Gastroesophageal sphincter (tissue), 3 donors: ENCODE measurements at regions not wholly inside any gene's neighbourhood (a gene's known extent, or its start where the extent isn't known, plus 50 kb on each side); places are given as distances from the start of the nearest gene placed in this dataset.

ENCODE experiments used
- EP300 ChIP-seq: sonication (generic); formaldehyde crosslinking; IDR thresholded peaks from one replicate; pipeline ENCODE4 v1.6.1; 2017; ENCODE audit warnings: antibody characterized with exemption, mild to moderate bottlenecking
- POLR2A ChIP-seq, 2 donors: fragments of 450-650 bp; IDR thresholded peaks; one replicate each; pipeline ENCODE4 v1.6.1; 2017; ENCODE audit warnings: antibody characterized with exemption in 2 of 2, mild to moderate bottlenecking in 2 of 2, moderate library complexity in 1 of 2
- POLR2AphosphoS5 ChIP-seq: sonication (generic); formaldehyde crosslinking; IDR thresholded peaks from one replicate; pipeline ENCODE4 v1.6.1; 2017; ENCODE audit warnings: antibody characterized with exemption
- TF ChIP-seq, protein P1 (sequence below), 4 experiments: fragments of 200-600 bp in 2 of 4; fragments of 450-650 bp in 2 of 4; sonication (generic) in 1 of 4; IDR thresholded peaks; one replicate each; pipeline ENCODE4 v1.5.1; 2017 to 2019; ENCODE audit warnings: antibody characterized with exemption in 4 of 4, mild to moderate bottlenecking in 2 of 4, moderate library complexity in 2 of 4

DNA sequence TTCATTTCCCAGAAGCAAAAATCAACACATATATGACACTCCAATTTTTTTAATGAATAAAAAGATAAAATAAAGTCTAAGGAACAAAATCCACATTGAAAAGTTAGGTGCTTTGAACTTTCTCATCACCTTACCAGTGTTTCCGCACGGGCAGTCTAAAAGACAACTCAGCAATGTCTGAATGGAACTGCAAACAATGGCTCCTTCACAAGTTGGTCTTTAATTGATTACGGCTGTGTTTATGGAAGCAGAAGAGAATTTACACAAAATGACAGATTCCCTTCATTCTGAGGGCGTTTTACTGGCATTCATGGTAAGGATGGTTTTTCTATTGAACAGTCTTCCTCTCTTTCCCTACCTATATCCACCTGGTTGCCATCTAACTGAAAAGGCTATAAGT is 65.0 kb upstream of the RNPC3 start:
- TF ChIP-seq, protein P1, sequence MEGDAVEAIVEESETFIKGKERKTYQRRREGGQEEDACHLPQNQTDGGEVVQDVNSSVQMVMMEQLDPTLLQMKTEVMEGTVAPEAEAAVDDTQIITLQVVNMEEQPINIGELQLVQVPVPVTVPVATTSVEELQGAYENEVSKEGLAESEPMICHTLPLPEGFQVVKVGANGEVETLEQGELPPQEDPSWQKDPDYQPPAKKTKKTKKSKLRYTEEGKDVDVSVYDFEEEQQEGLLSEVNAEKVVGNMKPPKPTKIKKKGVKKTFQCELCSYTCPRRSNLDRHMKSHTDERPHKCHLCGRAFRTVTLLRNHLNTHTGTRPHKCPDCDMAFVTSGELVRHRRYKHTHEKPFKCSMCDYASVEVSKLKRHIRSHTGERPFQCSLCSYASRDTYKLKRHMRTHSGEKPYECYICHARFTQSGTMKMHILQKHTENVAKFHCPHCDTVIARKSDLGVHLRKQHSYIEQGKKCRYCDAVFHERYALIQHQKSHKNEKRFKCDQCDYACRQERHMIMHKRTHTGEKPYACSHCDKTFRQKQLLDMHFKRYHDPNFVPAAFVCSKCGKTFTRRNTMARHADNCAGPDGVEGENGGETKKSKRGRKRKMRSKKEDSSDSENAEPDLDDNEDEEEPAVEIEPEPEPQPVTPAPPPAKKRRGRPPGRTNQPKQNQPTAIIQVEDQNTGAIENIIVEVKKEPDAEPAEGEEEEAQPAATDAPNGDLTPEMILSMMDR (IDR thresholded peaks at IDR 0.05) = no peak
- TF ChIP-seq POLR2AphosphoS5 (no peak), POLR2A (IDR thresholded peaks at IDR 0.05) (no peak), EP300 (no peak)
